SIG-M5 (cell line): ENCODE measurements at regions not wholly inside any gene's neighbourhood (a gene's known extent, or its start where the extent isn't known, plus 50 kb on each side); places are given as distances from the start of the nearest gene placed in this dataset.
"Not testable (repeated sequence)": the region's sequence is repeated elsewhere in the genome, so short reads cannot be mapped to it uniquely, and the experiment has no call there.

Source experiments
- DNase-seq: peaks from one replicate; lab custom pipeline; 2025; lab: John Stamatoyannopoulos, UW

- DNase-seq, result no peak
Observed at GRCh38 chr15:31487811-31488436, 161.3 kb downstream of the KLF13 start.

- DNase-seq, result peak; percentile 27
Observed at GRCh38 chr15:31488437-31489204, 162.0 kb downstream of the KLF13 start.

GRCh38 chr15:31489281-31489680 lies 162.6 kb downstream of the KLF13 start:
- no peak for DNase-seq

GRCh38 chr15:31489801-31490646 lies 163.4 kb downstream of the KLF13 start:
- DNase-seq, result no peak

- no peak for DNase-seq
Observed at GRCh38 chr15:31494786-31495185, 168.2 kb downstream of the KLF13 start.

GRCh38 chr15:31495281-31495680 lies 168.6 kb downstream of the KLF13 start:
- DNase-seq, result no peak

- DNase-seq, result no peak
Observed at GRCh38 chr15:31497838-31498237, 171.2 kb downstream of the KLF13 start.

GRCh38 chr15:31498329-31498728 lies 171.7 kb downstream of the KLF13 start:
- DNase-seq, result no peak

GRCh38 chr15:31498756-31499155 lies 172.1 kb downstream of the KLF13 start:
- DNase-seq, result no peak

GRCh38 chr15:31499236-31499952 lies 172.8 kb downstream of the KLF13 start:
- DNase-seq, result no peak

- no peak for DNase-seq
Observed at GRCh38 chr15:31499953-31500765, 173.5 kb downstream of the KLF13 start.

GRCh38 chr15:31500766-31501449 lies 174.3 kb downstream of the KLF13 start:
- no peak for DNase-seq

- DNase-seq, result no peak
Observed at GRCh38 chr15:31501536-31502157, 175.0 kb downstream of the KLF13 start.

- DNase-seq, result no peak
Observed at GRCh38 chr15:31502541-31503229, 176.1 kb downstream of the KLF13 start.

GRCh38 chr15:31503256-31503655 lies 176.6 kb downstream of the KLF13 start:
- DNase-seq, result no peak

GRCh38 chr15:31503758-31504461 lies 177.3 kb downstream of the KLF13 start:
- DNase-seq, result no peak

GRCh38 chr15:31504462-31504839 lies 177.8 kb downstream of the KLF13 start:
- no peak for DNase-seq

- not testable (repeated sequence) for DNase-seq
Observed at GRCh38 chr15:31507573-31507972, 180.9 kb downstream of the KLF13 start.

GRCh38 chr15:31508656-31509055 lies 182.0 kb downstream of the KLF13 start:
- no peak for DNase-seq
